ENCODE measurements at regions not wholly inside any gene's neighbourhood (a gene's known extent, or its start where the extent isn't known, plus 50 kb on each side); places are given as distances from the start of the nearest gene placed in this dataset.

DNA sequence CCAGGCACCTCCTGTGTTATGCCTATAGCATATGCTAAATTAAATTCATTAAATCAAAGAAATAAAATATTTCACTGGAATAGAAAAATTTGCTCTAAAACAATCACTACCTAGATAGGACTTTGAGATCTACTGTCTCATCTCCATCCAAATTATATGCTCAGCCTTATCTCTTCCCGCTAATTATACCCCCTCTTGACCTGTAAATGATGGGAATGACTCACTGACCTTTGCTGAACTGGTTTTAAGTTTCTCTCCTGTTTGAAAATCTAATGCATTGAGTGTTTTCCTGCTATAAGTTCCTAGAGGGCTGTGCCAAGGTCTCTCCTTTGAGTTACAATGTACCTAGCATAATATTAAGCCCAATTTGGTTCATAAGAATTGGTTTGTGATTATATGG, 110.1 kb downstream of the BMP2 start:
- CTCF ChIA-PET = no interaction called here
- POLR2A ChIA-PET = no interaction called here
- DNase-seq (ENCODE audit: extremely low spot score) = no peak
- TF ChIP-seq SUZ12 (IDR thresholded peaks at IDR 0.05) (no peak), ELF4 (IDR thresholded peaks at IDR 0.05) (no peak), SP1 (IDR thresholded peaks at IDR 0.05) (no peak), TARDBP (IDR thresholded peaks at IDR 0.05) (no peak), CTBP1 (IDR thresholded peaks at IDR 0.05; ENCODE audit: borderline replicate concordance) (no peak), NFRKB (IDR thresholded peaks at IDR 0.05) (no peak), L3MBTL2 (conservative IDR thresholded peaks at IDR 0.05) (no peak), FOXM1 (IDR thresholded peaks at IDR 0.05; ENCODE audit: borderline replicate concordance) (no peak), HDGF (IDR thresholded peaks at IDR 0.05; ENCODE audit: borderline replicate concordance) (no peak), ARNT (IDR thresholded peaks at IDR 0.05) (no peak), FOXA1 (IDR thresholded peaks at IDR 0.05) (no peak), BHLHE40 (IDR thresholded peaks at IDR 0.05; ENCODE audit: borderline replicate concordance) (no peak)
- TF ChIP-seq, protein P1, sequence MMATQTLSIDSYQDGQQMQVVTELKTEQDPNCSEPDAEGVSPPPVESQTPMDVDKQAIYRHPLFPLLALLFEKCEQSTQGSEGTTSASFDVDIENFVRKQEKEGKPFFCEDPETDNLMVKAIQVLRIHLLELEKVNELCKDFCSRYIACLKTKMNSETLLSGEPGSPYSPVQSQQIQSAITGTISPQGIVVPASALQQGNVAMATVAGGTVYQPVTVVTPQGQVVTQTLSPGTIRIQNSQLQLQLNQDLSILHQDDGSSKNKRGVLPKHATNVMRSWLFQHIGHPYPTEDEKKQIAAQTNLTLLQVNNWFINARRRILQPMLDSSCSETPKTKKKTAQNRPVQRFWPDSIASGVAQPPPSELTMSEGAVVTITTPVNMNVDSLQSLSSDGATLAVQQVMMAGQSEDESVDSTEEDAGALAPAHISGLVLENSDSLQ (IDR thresholded peaks at IDR 0.05) = no peak

DNA sequence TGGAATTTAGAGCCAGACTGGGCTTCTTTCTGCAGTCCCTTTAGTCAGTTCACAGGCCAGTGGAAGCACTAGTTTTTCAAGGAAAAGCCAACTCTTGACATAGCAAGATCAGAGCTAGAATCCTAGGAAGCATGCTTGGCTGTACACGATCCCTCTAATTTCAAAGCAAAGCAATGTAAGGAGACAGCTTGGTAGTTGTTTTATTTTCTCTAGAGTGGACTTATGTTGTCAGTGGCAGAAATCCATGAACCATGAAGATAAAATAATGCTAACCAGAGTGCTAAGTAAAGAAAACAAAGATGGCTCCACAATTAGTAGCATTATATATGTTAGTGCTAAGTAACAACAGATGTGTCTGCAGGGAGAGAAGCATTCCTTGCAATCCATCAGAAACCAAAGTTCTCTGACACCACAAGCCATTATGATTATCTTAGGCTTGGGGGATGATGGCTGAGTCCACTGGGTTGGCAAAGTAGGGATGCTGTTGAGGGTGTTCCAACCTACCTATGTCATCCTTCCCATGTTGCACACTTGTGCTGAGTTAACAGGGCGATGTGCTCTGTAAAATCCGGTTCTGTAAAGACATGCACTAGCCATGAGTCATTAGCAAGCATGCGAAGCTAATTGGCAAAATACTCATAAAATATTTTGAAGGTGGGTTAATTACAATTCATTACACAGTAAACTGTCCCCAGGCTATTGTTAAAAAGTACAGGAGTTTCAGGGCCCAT, 115.2 kb downstream of the BMP2 start:
- POLR2A ChIA-PET = no interaction called here

DNA sequence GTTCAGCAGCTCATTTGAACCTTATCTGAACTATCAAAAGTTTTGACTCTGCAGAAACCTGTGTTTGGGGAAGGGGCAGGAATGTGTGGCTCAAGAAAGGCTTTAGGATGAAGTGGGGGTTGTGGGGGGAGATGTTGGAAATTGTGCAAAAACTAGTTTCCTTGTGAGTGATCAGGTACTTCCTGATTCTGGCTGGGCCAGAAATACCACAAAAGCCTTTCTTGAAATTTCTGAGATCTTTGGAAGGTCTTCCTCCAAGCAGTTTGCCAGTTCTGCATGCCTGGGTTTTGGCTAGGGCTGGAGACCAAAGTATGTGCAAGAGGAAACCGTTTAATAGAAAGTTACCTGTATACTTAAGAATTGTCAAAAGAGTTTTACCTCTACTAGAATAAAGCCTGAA, 116.6 kb downstream of the BMP2 start:
- CTCF ChIA-PET = no interaction called here
- DNase-seq (ENCODE audit: extremely low spot score) = no peak
- TF ChIP-seq CTBP1 (IDR thresholded peaks at IDR 0.05; ENCODE audit: borderline replicate concordance) (no peak), ELF4 (IDR thresholded peaks at IDR 0.05) (no peak), SP1 (IDR thresholded peaks at IDR 0.05) (no peak), LEF1 (IDR thresholded peaks at IDR 0.05; ENCODE audit: borderline replicate concordance) (no peak), TARDBP (IDR thresholded peaks at IDR 0.05) (no peak), FOXM1 (IDR thresholded peaks at IDR 0.05; ENCODE audit: borderline replicate concordance) (no peak), FOXA1 (IDR thresholded peaks at IDR 0.05) (no peak), L3MBTL2 (conservative IDR thresholded peaks at IDR 0.05) (no peak), FOXK2 (IDR thresholded peaks at IDR 0.05) (no peak), ZNF384 (IDR thresholded peaks at IDR 0.05) (no peak), HDGF (IDR thresholded peaks at IDR 0.05; ENCODE audit: borderline replicate concordance) (no peak)
- TF ChIP-seq, protein P1 (IDR thresholded peaks at IDR 0.05) = no peak
- POLR2A ChIA-PET = no interaction called here

More for the DNA sequence above, 115.2 kb downstream of the BMP2 start:
- TF ChIP-seq HDGF (IDR thresholded peaks at IDR 0.05; ENCODE audit: borderline replicate concordance) (no peak), BHLHE40 (IDR thresholded peaks at IDR 0.05; ENCODE audit: borderline replicate concordance) (no peak), SP1 (IDR thresholded peaks at IDR 0.05) (no peak), FOXA1 (IDR thresholded peaks at IDR 0.05) (no peak), SUZ12 (IDR thresholded peaks at IDR 0.05) (no peak), FOXK2 (IDR thresholded peaks at IDR 0.05) (no peak), LEF1 (IDR thresholded peaks at IDR 0.05; ENCODE audit: borderline replicate concordance) (no peak), L3MBTL2 (conservative IDR thresholded peaks at IDR 0.05) (no peak), ELF4 (IDR thresholded peaks at IDR 0.05) (no peak), ARNT (IDR thresholded peaks at IDR 0.05) (no peak)
- CTCF ChIA-PET = no interaction called here
- DNase-seq (ENCODE audit: extremely low spot score) = no peak

DNA sequence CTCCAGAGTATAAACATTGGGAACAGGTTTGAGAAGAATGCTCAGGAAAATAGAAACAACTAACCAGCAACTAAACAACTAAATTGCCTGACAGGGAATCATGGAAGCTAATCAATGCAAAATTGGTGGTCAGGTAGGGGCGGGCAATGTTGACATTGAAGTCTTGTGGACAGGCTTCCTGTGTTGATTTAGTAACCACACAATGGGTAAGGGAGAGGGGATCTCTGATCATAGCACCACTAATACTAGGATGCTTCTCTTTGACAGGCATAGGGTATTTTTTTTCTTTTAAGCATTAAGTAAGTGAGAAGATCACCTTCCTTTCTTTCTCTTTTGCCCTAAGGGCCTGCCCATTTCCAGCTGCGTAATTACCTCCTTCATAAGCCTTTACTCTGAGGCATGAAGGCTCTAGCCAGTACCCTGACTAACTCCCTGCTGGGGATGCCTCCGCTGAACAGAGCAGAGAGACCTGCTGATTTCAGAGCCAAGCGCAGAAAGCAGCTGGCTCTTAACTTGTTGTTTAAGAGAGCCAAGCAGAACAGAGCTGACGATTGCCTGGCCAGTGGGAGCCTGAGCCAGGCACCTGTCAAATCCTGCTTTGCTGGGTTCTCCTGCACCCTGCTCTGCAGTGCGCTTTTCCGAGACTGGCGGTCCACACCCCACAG, 118.7 kb downstream of the BMP2 start:
- CTCF ChIA-PET = no interaction called here
- no peak for DNase-seq (ENCODE audit: extremely low spot score)
- TF ChIP-seq ZNF384 (IDR thresholded peaks at IDR 0.05) (no peak), ELF4 (IDR thresholded peaks at IDR 0.05) (no peak), FOXK2 (IDR thresholded peaks at IDR 0.05) (no peak), LEF1 (IDR thresholded peaks at IDR 0.05; ENCODE audit: borderline replicate concordance) (no peak), NFRKB (IDR thresholded peaks at IDR 0.05) (no peak), SUZ12 (IDR thresholded peaks at IDR 0.05) (no peak), FOXA1 (IDR thresholded peaks at IDR 0.05) (no peak), BHLHE40 (IDR thresholded peaks at IDR 0.05; ENCODE audit: borderline replicate concordance) (no peak), SP1 (IDR thresholded peaks at IDR 0.05) (no peak), CTBP1 (IDR thresholded peaks at IDR 0.05; ENCODE audit: borderline replicate concordance) (no peak), L3MBTL2 (conservative IDR thresholded peaks at IDR 0.05) (no peak), HDGF (IDR thresholded peaks at IDR 0.05; ENCODE audit: borderline replicate concordance) (no peak), FOXM1 (IDR thresholded peaks at IDR 0.05; ENCODE audit: borderline replicate concordance) (no peak), ARNT (IDR thresholded peaks at IDR 0.05) (no peak), TARDBP (IDR thresholded peaks at IDR 0.05) (no peak)
- TF ChIP-seq, protein P1 (IDR thresholded peaks at IDR 0.05) = no peak

DNA sequence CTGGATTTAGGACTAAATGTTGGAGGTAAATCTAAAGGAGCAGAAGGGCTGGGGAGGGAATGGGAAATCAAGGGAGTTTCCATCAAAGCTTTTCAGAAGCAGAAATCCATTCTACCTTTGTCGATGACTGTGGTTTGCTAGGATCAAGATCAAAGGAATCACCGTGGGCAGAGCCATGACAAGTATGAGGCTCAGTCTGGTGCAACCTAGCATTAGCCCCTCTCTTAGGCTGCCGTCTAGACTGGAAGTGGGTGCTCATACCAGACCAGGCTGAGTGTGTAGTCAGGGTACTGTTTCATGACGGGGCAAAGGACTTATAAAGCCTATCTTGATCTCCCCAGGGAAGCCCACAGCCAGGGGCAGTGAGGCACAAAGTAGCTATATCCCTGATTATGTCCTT, 120.5 kb downstream of the BMP2 start:
- ChIA-PET CTCF (no interaction called here), POLR2A (no interaction called here)
- TF ChIP-seq TARDBP (IDR thresholded peaks at IDR 0.05) (no peak), NFRKB (IDR thresholded peaks at IDR 0.05) (no peak), BHLHE40 (IDR thresholded peaks at IDR 0.05; ENCODE audit: borderline replicate concordance) (no peak), ELF4 (IDR thresholded peaks at IDR 0.05) (no peak), CTBP1 (IDR thresholded peaks at IDR 0.05; ENCODE audit: borderline replicate concordance) (no peak), LEF1 (IDR thresholded peaks at IDR 0.05; ENCODE audit: borderline replicate concordance) (no peak), ZNF384 (IDR thresholded peaks at IDR 0.05) (no peak), FOXM1 (IDR thresholded peaks at IDR 0.05; ENCODE audit: borderline replicate concordance) (no peak), SUZ12 (IDR thresholded peaks at IDR 0.05) (no peak), FOXK2 (IDR thresholded peaks at IDR 0.05) (no peak)
- no peak for DNase-seq (ENCODE audit: extremely low spot score)

More for the DNA sequence above, 118.7 kb downstream of the BMP2 start:
- POLR2A ChIA-PET = no interaction called here
